GM18498 (cell line): ENCODE measurements at regions not wholly inside any gene's neighbourhood (a gene's known extent, or its start where the extent isn't known, plus 50 kb on each side); places are given as distances from the start of the nearest gene placed in this dataset.

Source experiments
- ATAC-seq: cut with Tn5 transposase; IDR thresholded peaks from one replicate; pipeline ENCODE4 v1.9.1; 2021; ENCODE audit warnings: mild to moderate bottlenecking, moderate library complexity; ENCODE audit not compliant: unreplicated experiment

- no peak for ATAC-seq
Measured at GRCh38 chr7:45343746-45344145, 186.2 kb downstream of the RAMP3 start.

DNA sequence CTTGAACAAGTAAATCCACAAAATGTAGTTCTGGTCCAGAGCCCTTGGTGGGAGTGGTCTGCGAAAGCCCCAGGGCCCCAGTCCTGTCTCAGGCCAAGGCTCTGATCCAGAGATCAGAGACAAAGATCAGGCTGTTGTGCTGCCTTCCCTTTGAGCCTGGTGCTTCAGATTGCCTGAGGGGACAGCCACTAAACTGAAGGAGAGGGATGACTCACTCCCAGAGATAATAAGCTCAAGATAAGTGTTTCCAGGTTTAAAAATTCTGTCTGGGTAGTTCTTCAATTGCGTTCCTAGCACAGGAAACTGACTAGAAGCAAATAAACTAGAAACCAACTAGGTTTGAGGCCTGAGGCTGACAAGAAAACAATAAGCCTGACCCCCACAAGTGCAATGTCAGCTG lies 190.2 kb downstream of the RAMP3 start:
- no peak for ATAC-seq

DNA sequence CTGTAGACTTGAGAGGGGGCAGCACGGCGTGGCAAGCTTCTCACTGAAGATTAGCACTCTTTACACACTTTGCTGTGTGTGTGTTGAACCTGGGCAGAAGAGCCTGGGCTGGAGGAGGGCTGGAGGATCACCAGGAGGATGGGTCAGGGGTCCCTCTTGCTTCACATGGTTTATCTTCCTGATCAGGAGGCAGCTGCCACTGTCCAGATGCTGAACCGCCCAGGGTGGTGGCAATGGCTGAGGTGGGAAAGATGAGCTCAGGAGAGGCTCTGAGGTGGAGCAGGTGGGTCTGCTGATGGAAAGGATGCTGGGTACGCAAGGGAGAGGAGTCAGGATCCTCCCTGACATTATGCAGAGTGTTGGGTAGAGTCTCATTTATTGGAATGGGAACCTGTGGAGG lies 191.5 kb downstream of the RAMP3 start:
- no peak for ATAC-seq

GRCh38 chr7:45350896-45351295 lies 193.3 kb downstream of the RAMP3 start:
- no peak for ATAC-seq

GRCh38 chr7:45358287-45358686 lies 200.7 kb downstream of the RAMP3 start:
- ATAC-seq = no peak

GRCh38 chr7:45359250-45359649 lies 201.7 kb downstream of the RAMP3 start:
- ATAC-seq = no peak

GRCh38 chr7:45359776-45360175 lies 202.2 kb downstream of the RAMP3 start:
- ATAC-seq = no peak

DNA sequence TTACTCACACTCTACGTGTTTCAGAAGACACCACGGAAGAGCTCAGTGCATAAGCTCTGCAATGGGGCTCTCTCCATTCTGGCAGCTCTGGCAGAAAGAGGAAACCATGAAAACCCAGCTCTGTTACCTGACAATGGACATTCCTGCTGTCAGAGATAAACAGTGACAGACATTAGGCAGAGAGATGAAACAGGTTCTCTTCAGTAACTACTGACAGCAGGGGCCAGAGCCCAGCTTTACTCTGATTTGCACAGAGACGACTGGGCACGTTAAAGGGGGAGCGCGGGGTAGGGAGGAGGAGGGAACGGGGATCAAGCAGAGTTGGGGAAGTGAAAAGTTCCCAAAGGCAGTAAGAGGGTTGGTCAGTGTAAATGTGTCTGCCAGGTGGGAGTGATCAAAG lies 206.1 kb downstream of the RAMP3 start:
- ATAC-seq = no peak

DNA sequence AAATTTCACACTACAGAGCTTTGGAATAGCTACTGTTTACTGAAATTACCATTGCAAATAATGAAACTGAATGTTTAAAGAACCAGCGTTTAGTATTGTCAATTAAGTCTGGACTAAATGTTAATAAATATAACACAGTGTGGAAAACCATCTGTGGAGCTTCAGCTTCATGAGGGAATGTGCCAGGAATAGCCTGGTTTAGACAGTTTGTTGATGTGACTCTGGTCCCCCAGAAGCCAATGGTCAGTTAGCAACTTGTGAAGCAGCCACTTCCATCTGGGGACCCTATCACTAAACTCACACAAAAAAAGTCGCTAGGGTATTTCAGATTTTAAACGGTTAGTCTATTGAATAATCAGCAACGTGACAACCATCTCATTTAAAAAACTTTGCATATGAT lies 207.8 kb downstream of the RAMP3 start:
- no peak for ATAC-seq

GRCh38 chr7:45366475-45366874 lies 207.7 kb upstream of the ADCY1 start:
- no peak for ATAC-seq

DNA sequence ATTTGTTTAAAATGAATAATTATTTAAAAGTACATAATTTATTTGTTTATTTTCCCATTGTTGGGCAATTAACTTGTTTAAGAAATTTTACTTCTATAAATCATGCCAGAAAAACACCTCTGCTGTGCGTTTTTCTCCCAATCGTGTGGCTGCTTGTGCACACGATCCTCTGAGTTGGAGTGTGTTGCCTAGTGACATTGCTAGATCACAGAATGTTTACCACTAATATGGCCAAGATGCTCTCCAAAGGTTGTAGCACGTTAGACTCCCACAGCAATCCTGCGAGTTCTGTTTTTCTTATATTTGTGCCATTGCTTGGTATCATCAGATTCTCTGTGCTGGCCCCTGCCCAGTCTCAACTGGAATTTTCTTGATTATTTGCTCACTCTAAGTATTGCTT lies 207.1 kb upstream of the ADCY1 start:
- ATAC-seq = no peak

DNA sequence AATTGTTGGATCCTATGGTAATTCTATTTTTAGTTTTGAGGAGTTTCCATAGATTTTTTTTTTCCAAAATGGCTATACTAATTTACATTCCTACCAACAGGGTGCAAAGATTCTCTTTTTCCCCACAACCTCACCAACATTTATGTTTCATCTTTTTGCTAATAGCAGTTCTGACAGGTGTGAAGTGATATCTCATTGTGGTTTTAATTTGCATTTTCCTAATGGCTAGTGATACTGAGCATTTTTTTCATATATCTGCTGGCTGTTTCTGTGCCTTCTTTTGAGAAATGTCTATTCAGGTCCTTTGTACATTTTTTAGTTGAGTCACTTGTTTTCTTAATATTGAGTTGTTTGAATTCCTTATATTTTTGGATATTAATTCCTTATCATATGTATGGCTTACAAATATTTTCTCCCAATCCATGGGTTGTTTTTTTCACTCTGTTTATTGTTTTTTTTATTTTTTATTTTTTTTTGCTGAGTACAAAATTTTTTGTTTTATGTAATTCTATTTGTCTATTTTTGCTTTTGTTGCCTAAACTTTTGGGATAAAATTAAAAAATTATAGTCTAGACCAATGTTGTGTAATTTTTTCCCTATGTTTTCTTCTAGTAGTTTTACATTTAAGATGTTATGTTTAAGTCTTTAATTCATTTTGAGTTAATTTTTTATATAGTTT lies 205.9 kb upstream of the ADCY1 start:
- ATAC-seq = no peak

DNA sequence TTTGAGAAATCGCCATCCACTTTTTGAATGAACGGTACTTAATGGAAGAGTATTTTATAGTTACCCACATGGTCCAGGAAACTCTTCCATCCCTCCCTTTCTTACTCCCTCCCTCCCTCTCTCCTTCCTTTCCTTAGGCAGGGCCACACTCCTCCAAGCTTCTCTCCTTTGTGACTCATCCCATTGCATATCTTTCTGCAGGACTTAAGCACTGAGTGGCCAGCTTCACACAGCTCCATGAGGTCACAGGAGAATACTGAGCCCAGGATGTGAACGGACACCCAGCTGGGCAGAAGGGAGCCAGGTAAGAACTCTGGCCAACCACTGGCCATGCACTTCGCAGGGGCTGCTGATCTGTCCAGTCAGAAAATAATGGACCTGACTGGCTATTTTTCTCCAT lies 189.7 kb upstream of the ADCY1 start:
- ATAC-seq = no peak

GRCh38 chr7:45387837-45388236 lies 186.3 kb upstream of the ADCY1 start:
- ATAC-seq = no peak

- ATAC-seq = no peak
Measured at GRCh38 chr7:45389073-45389872, 184.9 kb upstream of the ADCY1 start.

DNA sequence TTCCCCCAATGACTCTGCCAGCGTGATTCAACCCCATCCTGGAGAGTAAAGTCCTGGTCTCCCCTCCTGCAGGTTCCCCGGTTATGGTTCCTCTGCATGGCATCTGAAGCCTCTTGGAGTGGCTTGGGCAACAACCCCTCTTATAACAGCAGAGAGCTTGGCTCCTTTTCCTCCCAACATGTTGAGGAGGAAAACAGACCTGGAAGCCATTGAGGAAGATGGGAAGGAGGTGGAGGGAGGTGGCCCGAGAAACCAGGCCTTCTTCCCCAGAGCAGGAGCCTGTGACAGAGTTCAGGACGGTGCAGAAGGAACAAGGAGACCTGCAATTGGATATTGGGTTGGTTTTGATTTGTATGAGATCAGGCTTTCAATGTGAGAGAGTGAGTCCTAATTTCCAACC lies 184.0 kb upstream of the ADCY1 start:
- ATAC-seq = no peak

DNA sequence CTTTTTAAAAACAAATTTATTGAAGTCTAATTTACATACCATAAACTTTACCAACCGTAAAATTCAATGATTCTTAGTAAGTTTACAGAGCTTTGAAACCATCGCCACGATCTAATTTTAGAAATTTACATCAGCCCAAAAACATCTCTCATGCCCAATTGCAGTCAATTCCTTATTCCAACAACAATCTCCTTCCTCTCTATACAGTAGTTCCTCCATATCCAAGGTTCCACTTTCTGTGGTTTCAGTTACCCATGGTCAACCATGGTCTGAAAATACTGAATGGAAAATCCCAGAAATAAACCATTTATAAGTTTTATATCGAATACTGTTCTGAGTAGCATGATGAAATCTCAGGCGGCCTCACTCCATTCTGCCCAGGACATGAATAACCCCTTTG lies 183.4 kb upstream of the ADCY1 start:
- ATAC-seq = no peak

DNA sequence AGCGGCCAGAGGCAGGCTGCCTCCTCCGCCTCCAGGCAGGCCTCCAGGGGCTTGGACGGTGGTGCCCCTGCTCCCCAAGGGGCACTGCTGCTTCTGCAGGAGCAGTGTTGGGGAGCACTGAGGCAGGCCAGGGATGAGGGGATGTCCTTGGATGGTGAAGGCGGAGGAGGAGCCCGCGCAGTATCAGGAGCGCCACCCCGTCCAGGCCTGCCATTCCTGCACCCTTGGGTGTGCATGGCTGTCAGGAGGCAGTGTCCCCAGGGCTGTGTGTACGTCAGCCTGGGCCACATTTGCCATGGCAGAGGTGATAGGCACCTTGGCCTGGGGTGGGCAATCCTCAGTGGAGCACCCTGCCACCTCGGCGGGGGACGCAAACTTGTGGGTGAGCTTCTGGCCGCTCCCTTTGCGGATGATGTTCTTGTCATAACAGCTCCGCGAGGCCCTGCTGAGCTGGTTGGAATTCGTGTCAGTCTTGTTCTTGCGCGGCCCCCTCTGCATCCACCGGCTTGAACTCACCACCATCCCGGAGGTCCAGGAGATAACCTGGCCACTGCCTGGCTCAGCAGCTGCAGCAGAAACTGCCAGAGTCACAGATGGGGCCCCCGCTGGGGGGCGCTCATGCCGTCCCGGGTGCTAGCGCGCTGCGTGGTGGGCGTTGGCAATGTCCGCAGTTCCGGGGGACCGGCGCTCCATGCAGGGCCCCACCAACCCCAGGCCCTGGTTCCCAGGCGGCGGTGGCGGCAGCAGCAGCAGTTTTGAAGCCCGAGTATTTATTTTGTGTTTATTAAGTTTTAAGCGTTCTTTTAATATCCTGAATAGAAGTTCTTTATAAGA lies 182.3 kb upstream of the ADCY1 start:
- ATAC-seq = no peak

DNA sequence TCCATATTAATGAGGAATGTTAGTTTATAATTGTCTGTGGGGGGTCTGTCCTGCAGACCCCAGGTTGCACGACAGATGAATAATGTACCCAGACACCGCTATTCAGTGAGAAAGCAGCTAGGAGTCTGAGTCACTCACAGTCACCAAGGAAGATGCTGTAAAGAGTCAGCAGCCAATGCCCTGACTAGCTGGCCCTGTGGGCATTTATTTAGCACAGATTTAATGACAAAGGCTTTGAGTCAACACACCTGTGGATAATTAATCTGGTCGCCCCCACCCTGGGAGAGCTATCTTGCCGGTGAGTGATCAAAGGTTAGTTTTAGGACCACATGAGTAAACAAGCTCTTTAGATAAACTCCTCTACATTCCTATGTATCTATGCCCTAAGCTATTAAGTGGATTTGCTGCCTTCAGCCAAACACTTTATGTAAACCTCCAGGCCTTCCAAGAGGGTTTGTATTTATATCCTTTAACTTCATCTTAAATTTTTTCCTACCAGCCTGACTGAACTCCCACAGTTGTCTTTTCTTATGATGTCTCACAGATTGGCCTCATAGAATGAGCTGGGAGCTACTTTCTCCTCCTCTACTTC lies 180.0 kb upstream of the ADCY1 start:
- ATAC-seq = no peak

DNA sequence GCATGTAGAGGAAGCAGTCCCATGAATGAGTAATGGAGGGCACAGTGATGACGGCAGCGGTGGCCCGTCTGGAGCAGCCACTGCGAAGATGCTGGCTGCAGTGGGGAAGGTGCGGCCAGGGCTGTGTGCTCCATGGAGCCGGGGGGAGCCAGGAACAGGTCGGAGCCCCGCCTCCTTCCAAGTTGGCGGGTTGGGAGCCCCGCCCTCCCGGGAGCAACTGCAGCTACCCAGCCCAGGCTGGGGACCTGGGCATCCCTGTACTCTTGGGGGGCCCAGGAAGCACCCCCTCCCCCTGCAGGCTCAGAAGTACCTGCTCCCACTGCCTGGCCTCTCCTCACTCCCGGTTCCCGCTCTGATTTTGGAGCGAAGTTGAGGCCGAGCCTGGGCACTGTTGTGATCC lies 175.1 kb upstream of the ADCY1 start:
- no peak for ATAC-seq

DNA sequence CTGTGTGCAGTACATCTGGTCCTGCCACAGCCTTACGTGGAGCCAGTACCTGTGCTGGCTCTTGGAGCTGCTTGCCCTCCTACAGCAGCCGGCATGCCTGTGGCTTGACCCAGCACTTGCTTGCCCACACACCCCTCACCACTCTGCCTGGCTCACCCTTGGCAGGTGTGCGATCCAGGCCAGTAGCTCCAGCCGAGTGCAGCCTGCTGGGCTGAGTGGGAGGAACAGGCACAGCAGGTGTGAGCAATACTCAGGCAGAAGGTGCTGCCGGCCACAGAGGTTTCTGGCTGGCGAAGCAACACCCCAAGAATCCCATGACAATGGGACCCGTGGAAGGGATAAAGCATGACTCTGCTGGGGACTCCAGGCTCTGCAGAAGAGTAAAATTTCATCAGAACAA lies 173.5 kb upstream of the ADCY1 start:
- ATAC-seq = no peak
